H1 (cell line): ENCODE measurements at regions not wholly inside any gene's neighbourhood (a gene's known extent, or its start where the extent isn't known, plus 50 kb on each side); places are given as distances from the start of the nearest gene placed in this dataset.

Experiments
- CTCF ChIA-PET: fragments of 300-600 bp; sonication (Branson Sonifier 250); formaldehyde crosslinking; loops from one replicate; lab custom pipeline; 2021; ENCODE audit not compliant: partially characterized antibody; lab: Charles Lee
- POLR2A ChIA-PET: fragments of 300-600 bp; sonication (Branson Sonifier 250); formaldehyde crosslinking; loops from one replicate; lab custom pipeline; 2021; ENCODE audit warnings: inconsistent platforms; ENCODE audit not compliant: partially characterized antibody; lab: Charles Lee
- DNase-seq, 2 experiments: peaks; one replicate each; pipeline versions ENCODE4 v3.0.0 to v3.0.0-alpha.2; 2010 to 2022; ENCODE audit warnings: low spot score in 2 of 2, low read depth in 1 of 2, mixed read lengths in 1 of 2
- FAIRE-seq: peaks from 2 replicates; lab custom pipeline; 2011; peaks lifted over from hg19 to GRCh38; lab: Jason Lieb, UNC
- H2AFZ ChIP-seq: 2 replicates; pipeline ENCODE4 v1.8.1; 2012; ENCODE audit warnings: low read length, inconsistent platforms
- H2AK5ac ChIP-seq: 2 replicates; pipeline ENCODE4 v1.6.1; 2013; ENCODE audit warnings: low read depth, low read length
- H2BK120ac ChIP-seq: replicated peaks from 2 replicates; pipeline ENCODE3; 2013; ENCODE audit warnings: low read depth, low read length, inconsistent platforms
- H2BK12ac ChIP-seq: 2 replicates; pipeline ENCODE4 v1.6.1; 2013; ENCODE audit warnings: low read depth, low read length
- H2BK15ac ChIP-seq: 2 replicates; pipeline ENCODE4 v1.6.1; 2013; ENCODE audit warnings: low read length
- H2BK20ac ChIP-seq: 2 replicates; pipeline ENCODE4 v1.6.1; 2013; ENCODE audit warnings: low read length
- H2BK5ac ChIP-seq: 2 replicates; pipeline ENCODE4 v1.6.1; 2013; ENCODE audit warnings: low read depth, low read length
- H3K14ac ChIP-seq: 2 replicates; pipeline ENCODE4 v1.6.1; 2013; ENCODE audit warnings: inconsistent platforms; ENCODE audit not compliant: insufficient read length
- H3K18ac ChIP-seq: 2 replicates; pipeline ENCODE4 v1.6.1; 2013; ENCODE audit warnings: low read length; ENCODE audit errors: extremely low read depth
- H3K23ac ChIP-seq: 2 replicates; pipeline ENCODE4 v1.6.1; 2013; ENCODE audit warnings: inconsistent platforms; ENCODE audit not compliant: insufficient read length
- H3K23me2 ChIP-seq: 2 replicates; pipeline ENCODE4 v1.6.1; 2013; ENCODE audit warnings: low read depth, low read length
- H3K27ac ChIP-seq: 2 replicates; pipeline ENCODE4 v1.6.1; 2011; ENCODE audit warnings: low read depth, low read length, inconsistent platforms
- H3K27me3 ChIP-seq, 4 experiments: replicated peaks in 1 of 4; 1 replicate in 1 of 4; 2 replicates in 3 of 4; pipeline versions ENCODE4 v1.6.1 to v1.8.1; 2011 to 2013; ENCODE audit warnings: low read length in 3 of 4, mild to moderate bottlenecking in 3 of 4, inconsistent platforms in 2 of 4, mixed read lengths in 2 of 4, moderate library complexity in 1 of 4; ENCODE audit not compliant: control insufficient read depth in 3 of 4, insufficient read depth in 3 of 4; ENCODE audit errors: extremely low read depth in 1 of 4
- H3K36me3 ChIP-seq, 4 experiments: 2 replicates each; pipeline versions ENCODE4 v1.6.1 to v1.8.1; 2011 to 2013; ENCODE audit warnings: mild to moderate bottlenecking in 4 of 4, low read length in 3 of 4, moderate library complexity in 2 of 4, control low read depth in 1 of 4, inconsistent platforms in 1 of 4; ENCODE audit not compliant: insufficient read depth in 4 of 4, control insufficient read depth in 2 of 4
- H3K4ac ChIP-seq: replicated peaks from 2 replicates; pipeline ENCODE3; 2013; ENCODE audit warnings: low read length, low read depth, mixed read lengths, inconsistent platforms; ENCODE audit not compliant: insufficient read length
- H3K4me1 ChIP-seq, 4 experiments: replicated peaks in 1 of 4; 1 replicate in 1 of 4; 2 replicates in 3 of 4; pipeline versions ENCODE4 v1.6.1 to v1.8.1; 2011 to 2013; ENCODE audit warnings: low read length in 3 of 4, inconsistent platforms in 2 of 4, mixed read lengths in 1 of 4; ENCODE audit not compliant: insufficient read depth in 4 of 4, control insufficient read depth in 3 of 4
- H3K4me2 ChIP-seq, 2 experiments: 2 replicates each; pipeline versions ENCODE4 v1.6.1 to v1.8.1; 2011 to 2013; ENCODE audit warnings: low read depth in 2 of 2, low read length in 2 of 2, control low read depth in 1 of 2, inconsistent platforms in 1 of 2, mild to moderate bottlenecking in 1 of 2; ENCODE audit not compliant: insufficient read depth in 1 of 2
- H3K4me3 ChIP-seq, 4 experiments: fragments of 200-600, 300-600 bp in 1 of 4; sonication (generic), shearing (Covaris generic), sonication (Bioruptor Twin) in 1 of 4; 2 replicates each; pipeline versions ENCODE4 v1.5.1 to v1.8.1; 2011 to 2016; ENCODE audit warnings: low read length in 4 of 4, low read depth in 3 of 4, control low read depth in 2 of 4, inconsistent platforms in 2 of 4, mild to moderate bottlenecking in 2 of 4, mixed read lengths in 1 of 4, moderate library complexity in 1 of 4; ENCODE audit not compliant: insufficient read depth in 2 of 4; ENCODE audit errors: extremely low read depth in 1 of 4
- H3K56ac ChIP-seq: replicated peaks from 2 replicates; pipeline ENCODE3; 2013; ENCODE audit warnings: low read depth, mild to moderate bottlenecking, mixed read lengths, low read length, inconsistent platforms; ENCODE audit not compliant: insufficient read length
- H3K79me1 ChIP-seq: 2 replicates; pipeline ENCODE4 v1.6.1; 2013; ENCODE audit warnings: low read depth, low read length, control low read depth
- H3K79me2 ChIP-seq, 2 experiments: 2 replicates each; pipeline versions ENCODE4 v1.6.1 to v1.8.1; 2012 to 2013; ENCODE audit warnings: low read length in 2 of 2, mild to moderate bottlenecking in 2 of 2, inconsistent platforms in 1 of 2; ENCODE audit not compliant: insufficient read depth in 2 of 2, control insufficient read depth in 1 of 2
- H3K9ac ChIP-seq, 4 experiments: replicated peaks in 1 of 4; 1 replicate in 1 of 4; 2 replicates in 3 of 4; pipeline versions ENCODE4 v1.6.1 to v1.8.1; 2011 to 2013; ENCODE audit warnings: low read depth in 3 of 4, low read length in 3 of 4, control low read depth in 2 of 4, mild to moderate bottlenecking in 2 of 4, moderate library complexity in 2 of 4, inconsistent platforms in 1 of 4; ENCODE audit errors: extremely low read depth in 1 of 4
- H3K9me3 ChIP-seq, 2 experiments: 2 replicates each; pipeline versions ENCODE4 v1.6.1 to v1.8.1; 2012 to 2013; ENCODE audit warnings: mild to moderate bottlenecking in 2 of 2, moderate library complexity in 2 of 2, control low read depth in 1 of 2, inconsistent platforms in 1 of 2, low read depth in 1 of 2, low read length in 1 of 2, mixed read lengths in 1 of 2; ENCODE audit not compliant: insufficient read depth in 2 of 2
- H4K20me1 ChIP-seq, 2 experiments: replicated peaks in 1 of 2; 2 replicates each; pipeline versions ENCODE3 to v1.8.1; 2011 to 2013; ENCODE audit warnings: inconsistent platforms in 2 of 2, low read length in 2 of 2, mild to moderate bottlenecking in 1 of 2; ENCODE audit not compliant: insufficient read depth in 2 of 2, control insufficient read depth in 1 of 2
- H4K5ac ChIP-seq: 2 replicates; pipeline ENCODE4 v1.6.1; 2013; ENCODE audit warnings: low read length, low read depth, mixed read lengths, inconsistent platforms; ENCODE audit not compliant: insufficient read length
- H4K8ac ChIP-seq: 2 replicates; pipeline ENCODE4 v1.8.0; 2013; ENCODE audit warnings: mild to moderate bottlenecking, moderate library complexity, low read length, inconsistent platforms; ENCODE audit not compliant: insufficient read depth; ENCODE audit errors: extremely low read depth
- H4K91ac ChIP-seq: replicated peaks from 2 replicates; pipeline ENCODE3; 2013; ENCODE audit warnings: low read length, mixed read lengths, inconsistent platforms; ENCODE audit not compliant: insufficient read length
- BCL11A ChIP-seq, 2 experiments: IDR thresholded peaks; one replicate each; pipeline ENCODE4 v1.6.1; 2011; ENCODE audit warnings: low read depth in 2 of 2, low read length in 2 of 2, mild to moderate bottlenecking in 2 of 2
- CBX8 ChIP-seq: fragments of 300-800, 300-1000 bp; sonication (generic); IDR thresholded peaks from 2 replicates; pipeline ENCODE4 v1.7.1; 2016; ENCODE audit warnings: low read depth, low read length, borderline replicate concordance
- CHD2 ChIP-seq: IDR thresholded peaks from 2 replicates; pipeline ENCODE4 v1.6.1; 2012; ENCODE audit warnings: low read length, improper control_type of control experiment
- JUND ChIP-seq: IDR thresholded peaks from 2 replicates; pipeline ENCODE4 v1.6.1; 2011; ENCODE audit warnings: mild to moderate bottlenecking, improper control_type of control experiment, low read length
- MAFK ChIP-seq: IDR thresholded peaks from 2 replicates; pipeline ENCODE4 v1.6.1; 2012; ENCODE audit warnings: low read depth, mild to moderate bottlenecking, improper control_type of control experiment, low read length
- RBBP5 ChIP-seq: IDR thresholded peaks from 2 replicates; pipeline ENCODE4 v1.7.1; 2012; ENCODE audit warnings: low read depth, mild to moderate bottlenecking, inconsistent platforms, low read length, moderate library complexity, borderline replicate concordance
- SIX5 ChIP-seq: IDR thresholded peaks from 2 replicates; pipeline ENCODE4 v1.6.1; 2011; ENCODE audit warnings: mild to moderate bottlenecking, low read depth, low read length
- SUZ12 ChIP-seq: fragments of 200-600 bp; sonication (generic); IDR thresholded peaks from 2 replicates; pipeline ENCODE4 v1.6.1; 2012; ENCODE audit warnings: mild to moderate bottlenecking, inconsistent platforms, low read length, moderate library complexity, mixed read lengths
- WGBS, 2 experiments: shearing (Covaris generic) in 1 of 2; methylation state at CpG; one replicate each; pipeline versions ENCODE4 v1.1.6 to v1.1.7; 2013 to 2015; ENCODE audit warnings: low lambda C conversion rate in 2 of 2, mixed read lengths in 2 of 2, inconsistent platforms in 1 of 2, low coverage in 1 of 2, missing lambda C conversion rate in 1 of 2; ENCODE audit not compliant: insufficient replicate concordance in 2 of 2, insufficient coverage in 1 of 2, insufficient read length in 1 of 2; ENCODE audit errors: extremely low coverage in 1 of 2, missing lambda C conversion rate in 1 of 2; 5-methylcytosine and 5-hydroxymethylcytosine counted together

DNA sequence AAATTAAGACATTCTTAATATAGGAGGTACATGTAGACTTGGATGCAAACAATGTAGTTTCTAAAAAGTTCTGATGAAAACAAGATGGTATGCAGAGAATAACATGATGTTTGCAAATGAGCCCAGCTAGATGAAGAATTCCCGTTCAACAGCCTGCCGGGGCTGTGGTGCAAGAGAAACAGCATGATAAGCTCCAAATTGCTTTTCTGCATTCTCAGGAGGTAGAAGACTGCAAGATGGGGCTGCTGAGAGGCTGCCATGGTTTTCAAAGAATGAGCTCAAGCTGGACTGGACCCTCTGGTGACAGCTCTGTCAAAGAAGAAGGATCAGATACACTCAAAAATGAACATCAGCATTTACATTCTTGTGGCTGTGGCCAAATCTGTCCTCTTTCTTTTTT is 73.4 kb upstream of the PALS2 start:
- H3K9me3 ChIP-seq, result peaks cover 2 to 3% of the 10 kb centered on the region in 2 experiments; a peak in 3 of 4 replicates
- H3K4me2 ChIP-seq, result no peak overlapping the region
- H2BK12ac ChIP-seq, result no peak overlapping the region
- H3K23ac ChIP-seq, result no peak overlapping the region
- no peak overlapping the region for H3K18ac ChIP-seq
- H4K8ac ChIP-seq, result no peak overlapping the region
- no peak overlapping the region for H3K9ac ChIP-seq
- no peak overlapping the region for H4K91ac ChIP-seq
- no peak overlapping the region for H3K27ac ChIP-seq
- H3K79me2 ChIP-seq, result no peaks in the 10 kb centered on the region
- no peaks in the 10 kb centered on the region for H4K20me1 ChIP-seq
- H2AFZ ChIP-seq, result no peak overlapping the region
- FAIRE-seq (no peak), DNase-seq (no peak)
- H2BK15ac ChIP-seq, result no peak overlapping the region
- H3K14ac ChIP-seq, result no peak overlapping the region
- H2AK5ac ChIP-seq, result no peak overlapping the region
- no peak overlapping the region for H3K4me3 ChIP-seq
- H3K4ac ChIP-seq, result no peak overlapping the region
- no peak overlapping the region for H3K56ac ChIP-seq
- POLR2A ChIA-PET, result interaction anchor here (1.2 to 1.7 kb wide), 2 partner anchors 24 to 92 kb away, joined by 3 to 4 read pairs; no protein-coding TSS in a partner anchor
- no peaks in the 10 kb centered on the region for H3K23me2 ChIP-seq
- no peak overlapping the region for H2BK5ac ChIP-seq
- WGBS, 2 experiments, result 90% methylated on average over 2 of the region's 2 CpGs; no CpG with 5 or more reads in 1 of the 2 experiments
- no peak overlapping the region for H4K5ac ChIP-seq
- no peak overlapping the region for H2BK120ac ChIP-seq
- no peak overlapping the region for H2BK20ac ChIP-seq
- H3K27me3 ChIP-seq, result no peaks in the 10 kb centered on the region; a peak in 1 of 7 replicates
- H3K36me3 ChIP-seq, result no peaks in the 10 kb centered on the region
- H3K79me1 ChIP-seq, result no peaks in the 10 kb centered on the region
- CTCF ChIA-PET, result interaction anchor here (0.6 to 1.8 kb wide), 4 partner anchors 9 to 74 kb away, joined by 3 to 6 read pairs (median 4); partner anchors contain the start of gene PALS2
- peaks cover 3 to 4% (median 3%) of the 10 kb centered on the region in 4 experiments; a peak in 6 of 7 replicates for H3K4me1 ChIP-seq
- TF ChIP-seq JUND (no peak), SUZ12 (no peak), MAFK (no peak), CHD2 (no peak), CBX8 (no peak), SIX5 (no peak), BCL11A (IDR thresholded peaks at IDR 0.05; ENCODE audit: low read depth in 2 of 2, low read length in 2 of 2) (no peak), RBBP5 (no peak)
